HFF-Myc (cell line): ENCODE measurements at regions not wholly inside any gene's neighbourhood (a gene's known extent, or its start where the extent isn't known, plus 50 kb on each side); places are given as distances from the start of the nearest gene placed in this dataset.

Experiments used
- DNase-seq: peaks from one replicate; pipeline ENCODE4 v3.0.0-alpha.2; 2011; ENCODE audit warnings: low read depth; ENCODE audit errors: extremely low read depth
- H3K4me3 ChIP-seq: replicated peaks from 2 replicates; pipeline ENCODE4 v1.5.1; 2011; ENCODE audit warnings: low read depth, mild to moderate bottlenecking, control low read depth, low read length
- TF ChIP-seq, protein P1 (sequence below): IDR thresholded peaks from 2 replicates; pipeline ENCODE4 v1.5.1; 2012; ENCODE audit warnings: mild to moderate bottlenecking, low read depth, low read length, control low read depth; ENCODE audit errors: missing control alignments

DNA sequence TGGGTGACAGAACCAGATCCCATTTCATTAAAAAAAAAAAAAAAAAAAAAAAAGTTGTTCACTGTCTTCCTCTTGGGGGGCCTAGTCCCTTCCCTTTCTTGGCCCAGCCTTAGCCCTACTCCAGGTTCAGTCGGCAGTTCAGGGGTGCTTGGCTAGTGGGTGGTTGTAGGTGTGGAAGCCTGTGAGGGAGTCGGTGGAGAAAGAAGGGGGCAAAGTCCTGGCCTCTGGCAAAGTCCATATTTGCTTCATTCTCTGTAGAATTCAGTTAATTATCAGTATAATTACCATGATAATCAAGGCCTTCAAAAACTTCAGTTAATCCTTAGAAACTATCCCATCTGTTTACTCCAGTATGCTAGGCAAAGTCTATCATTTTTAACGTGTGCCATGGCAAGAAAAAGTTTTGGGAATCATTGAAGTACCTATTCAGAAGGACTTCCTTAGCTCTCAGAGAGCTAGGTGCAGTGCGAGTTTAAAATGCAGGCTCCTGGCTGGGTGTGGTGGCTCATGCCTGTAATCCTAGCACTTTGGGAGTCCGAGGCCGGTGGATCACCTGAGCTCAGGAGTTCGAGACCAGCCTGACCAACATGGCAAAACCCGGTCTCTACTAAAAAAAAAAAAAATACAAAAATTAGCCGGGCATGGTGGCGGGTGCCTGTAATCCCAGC is 205.7 kb upstream of the ARG1 start:
- TF ChIP-seq, protein P1, sequence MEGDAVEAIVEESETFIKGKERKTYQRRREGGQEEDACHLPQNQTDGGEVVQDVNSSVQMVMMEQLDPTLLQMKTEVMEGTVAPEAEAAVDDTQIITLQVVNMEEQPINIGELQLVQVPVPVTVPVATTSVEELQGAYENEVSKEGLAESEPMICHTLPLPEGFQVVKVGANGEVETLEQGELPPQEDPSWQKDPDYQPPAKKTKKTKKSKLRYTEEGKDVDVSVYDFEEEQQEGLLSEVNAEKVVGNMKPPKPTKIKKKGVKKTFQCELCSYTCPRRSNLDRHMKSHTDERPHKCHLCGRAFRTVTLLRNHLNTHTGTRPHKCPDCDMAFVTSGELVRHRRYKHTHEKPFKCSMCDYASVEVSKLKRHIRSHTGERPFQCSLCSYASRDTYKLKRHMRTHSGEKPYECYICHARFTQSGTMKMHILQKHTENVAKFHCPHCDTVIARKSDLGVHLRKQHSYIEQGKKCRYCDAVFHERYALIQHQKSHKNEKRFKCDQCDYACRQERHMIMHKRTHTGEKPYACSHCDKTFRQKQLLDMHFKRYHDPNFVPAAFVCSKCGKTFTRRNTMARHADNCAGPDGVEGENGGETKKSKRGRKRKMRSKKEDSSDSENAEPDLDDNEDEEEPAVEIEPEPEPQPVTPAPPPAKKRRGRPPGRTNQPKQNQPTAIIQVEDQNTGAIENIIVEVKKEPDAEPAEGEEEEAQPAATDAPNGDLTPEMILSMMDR = no peak
- DNase-seq = no peak
- H3K4me3 ChIP-seq = no peak overlapping the region

- no peak overlapping the region for H3K4me3 ChIP-seq
- TF ChIP-seq, protein P1 = no peak
- no peak for DNase-seq
Observed at GRCh38 chr6:131368198-131368911, 204.7 kb upstream of the ARG1 start.

DNA sequence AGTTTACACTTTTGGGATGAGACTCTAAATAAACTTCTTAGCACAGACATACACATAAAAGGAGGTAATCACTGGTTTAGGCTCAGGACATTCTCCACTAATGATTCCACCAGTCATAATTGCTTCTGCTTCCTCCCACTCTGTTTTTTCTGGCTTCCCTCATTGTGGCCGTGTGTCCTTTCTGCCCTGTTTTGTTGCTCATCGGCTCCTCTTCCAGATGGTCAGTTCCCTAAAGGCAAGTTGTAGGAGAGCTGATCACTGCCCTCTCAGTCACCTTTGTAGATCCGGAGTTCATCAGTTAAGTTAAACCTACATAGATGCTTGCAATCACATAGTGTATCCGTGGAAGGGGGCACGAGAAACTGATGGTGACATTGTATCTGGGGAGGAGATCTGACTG is 200.5 kb upstream of the ARG1 start:
- no peak overlapping the region for H3K4me3 ChIP-seq
- TF ChIP-seq, protein P1 = no peak
- DNase-seq = no peak

DNA sequence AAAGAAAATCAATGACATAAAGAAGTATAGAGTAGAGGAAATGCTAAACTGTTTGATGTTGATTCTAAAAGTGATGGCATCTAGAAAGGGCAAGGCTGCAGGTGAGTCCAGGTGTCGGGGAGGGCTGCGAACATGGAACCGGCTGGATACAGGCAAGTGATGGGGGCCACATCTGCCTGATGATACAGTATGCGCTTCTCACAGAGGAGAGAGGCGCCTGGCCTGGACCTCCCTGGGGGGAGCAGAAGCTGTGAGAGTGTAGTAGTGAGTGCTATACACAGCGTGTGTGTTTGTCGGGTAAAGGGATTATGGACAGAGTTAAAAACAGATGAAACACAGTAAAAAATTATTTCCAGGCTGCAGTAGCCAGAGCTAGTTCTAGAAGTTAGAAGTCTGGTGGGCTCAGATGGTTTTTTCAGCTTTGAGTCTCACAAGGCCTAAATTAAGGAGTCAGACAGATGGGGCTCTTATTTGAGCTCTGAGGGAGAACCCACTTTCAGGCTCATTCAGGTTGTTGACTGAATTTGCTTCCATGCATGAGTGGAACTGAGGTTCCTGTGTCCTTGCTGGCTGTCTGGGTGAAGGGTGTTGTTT is 195.8 kb upstream of the ARG1 start:
- TF ChIP-seq, protein P1 = no peak
- no peak overlapping the region for H3K4me3 ChIP-seq
- DNase-seq = no peak

GRCh38 chr6:131378874-131379273 is 194.2 kb upstream of the ARG1 start:
- no peak overlapping the region for H3K4me3 ChIP-seq
- TF ChIP-seq, protein P1 = no peak
- no peak for DNase-seq

GRCh38 chr6:131379948-131380347 is 193.1 kb upstream of the ARG1 start:
- H3K4me3 ChIP-seq = no peak overlapping the region
- TF ChIP-seq, protein P1 = no peak
- DNase-seq = peak; percentile 52
